ENCODE measurements at regions not wholly inside any gene's neighbourhood (a gene's known extent, or its start where the extent isn't known, plus 50 kb on each side); places are given as distances from the start of the nearest gene placed in this dataset.

DNA sequence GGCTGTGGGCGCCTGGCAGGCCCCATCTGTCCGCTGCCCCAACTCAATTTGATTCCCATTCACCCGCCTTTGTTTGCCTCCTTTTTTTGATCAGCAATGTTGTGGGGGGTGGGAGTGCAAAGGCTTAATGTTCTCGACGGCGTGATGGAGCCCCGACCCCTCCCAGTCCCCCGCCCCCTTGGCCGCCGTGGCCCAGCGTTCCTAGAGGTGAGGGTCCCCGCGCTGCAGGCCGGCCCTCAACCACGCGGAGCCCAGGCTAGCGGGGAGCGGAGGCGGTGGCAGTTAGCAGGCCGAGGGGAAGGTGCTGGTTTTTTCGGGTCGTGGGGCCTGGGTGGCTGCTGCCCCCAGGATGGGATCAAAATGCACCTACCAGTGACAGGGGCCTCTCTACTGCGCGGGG, 274.7 kb upstream of the SKOR2 start:
- H3K4me1 ChIP-seq (ENCODE audit: insufficient read depth) = no peaks in the 10 kb centered on the region
- no peaks in the 10 kb centered on the region for H3K27me3 ChIP-seq (ENCODE audit: insufficient read depth)
- peaks cover 8% of the 10 kb centered on the region; the same call in 1 of the 2 replicates for H3K9me2 ChIP-seq (ENCODE audit: insufficient read depth)
- H3K4me1 Mint-ChIP-seq = peaks cover 1% of the 10 kb centered on the region; the same call in 1 of the 3 replicates
- no peaks in the 10 kb centered on the region for H3K9me3 Mint-ChIP-seq
- peak; percentile 55 for ATAC-seq
- no peaks in the 10 kb centered on the region for H4K20me1 ChIP-seq (replicated peaks; ENCODE audit: insufficient read depth)
- DNase-seq (ENCODE audit: low spot score) = peak; percentile 5
- H3K4me3 Mint-ChIP-seq = no peak overlapping the region
- H3K36me3 ChIP-seq (ENCODE audit: insufficient read depth) = no peaks in the 10 kb centered on the region
- H3F3A ChIP-seq (replicated peaks; ENCODE audit: low read depth) = no peaks in the 10 kb centered on the region
- H3K27ac Mint-ChIP-seq = no peak overlapping the region
- no peak overlapping the region for H3K4me3 ChIP-seq
- TF ChIP-seq, protein P1, sequence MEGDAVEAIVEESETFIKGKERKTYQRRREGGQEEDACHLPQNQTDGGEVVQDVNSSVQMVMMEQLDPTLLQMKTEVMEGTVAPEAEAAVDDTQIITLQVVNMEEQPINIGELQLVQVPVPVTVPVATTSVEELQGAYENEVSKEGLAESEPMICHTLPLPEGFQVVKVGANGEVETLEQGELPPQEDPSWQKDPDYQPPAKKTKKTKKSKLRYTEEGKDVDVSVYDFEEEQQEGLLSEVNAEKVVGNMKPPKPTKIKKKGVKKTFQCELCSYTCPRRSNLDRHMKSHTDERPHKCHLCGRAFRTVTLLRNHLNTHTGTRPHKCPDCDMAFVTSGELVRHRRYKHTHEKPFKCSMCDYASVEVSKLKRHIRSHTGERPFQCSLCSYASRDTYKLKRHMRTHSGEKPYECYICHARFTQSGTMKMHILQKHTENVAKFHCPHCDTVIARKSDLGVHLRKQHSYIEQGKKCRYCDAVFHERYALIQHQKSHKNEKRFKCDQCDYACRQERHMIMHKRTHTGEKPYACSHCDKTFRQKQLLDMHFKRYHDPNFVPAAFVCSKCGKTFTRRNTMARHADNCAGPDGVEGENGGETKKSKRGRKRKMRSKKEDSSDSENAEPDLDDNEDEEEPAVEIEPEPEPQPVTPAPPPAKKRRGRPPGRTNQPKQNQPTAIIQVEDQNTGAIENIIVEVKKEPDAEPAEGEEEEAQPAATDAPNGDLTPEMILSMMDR (conservative IDR thresholded peaks at IDR 0.05; ENCODE audit: low read depth in 2 of 2) = no peak
- H3K36me3 Mint-ChIP-seq (ENCODE audit: low read depth) = no peaks in the 10 kb centered on the region
- H3K79me2 ChIP-seq (replicated peaks; ENCODE audit: insufficient read depth) = no peaks in the 10 kb centered on the region
- no peak overlapping the region for H3K4me2 ChIP-seq
- no peak overlapping the region for H3K27ac ChIP-seq (ENCODE audit: low read depth)
- H2AFZ ChIP-seq = peak overlapping the region; percentile 66; the same call in 1 of the 2 replicates
- peaks cover 6% of the 10 kb centered on the region for H3K27me3 Mint-ChIP-seq (ENCODE audit: insufficient read depth, low read depth, poor library complexity)

DNA sequence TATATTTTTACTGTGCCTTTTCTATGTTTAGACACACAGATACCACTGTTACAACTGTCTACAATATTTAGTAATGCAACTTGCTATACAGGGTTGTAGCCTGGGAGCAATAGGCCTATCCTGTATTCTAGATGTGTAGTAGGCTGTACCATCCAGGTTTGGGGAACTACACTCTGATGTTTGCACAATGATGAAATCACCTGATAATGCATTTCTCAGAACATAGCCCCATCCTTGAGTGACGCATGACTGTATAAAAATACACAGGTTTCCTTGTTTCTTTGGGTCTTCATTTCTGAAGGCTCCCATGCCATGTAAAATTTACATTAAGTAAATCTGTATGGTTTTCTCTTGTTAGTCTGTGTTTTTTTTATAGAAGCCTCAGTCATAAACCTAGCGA, 270.9 kb upstream of the SKOR2 start:
- ATAC-seq (no peak), DNase-seq (ENCODE audit: low spot score) (no peak)
- no peaks in the 10 kb centered on the region for H3K27me3 ChIP-seq (ENCODE audit: insufficient read depth)
- H3K4me3 ChIP-seq = no peak overlapping the region
- no peaks in the 10 kb centered on the region for H3K36me3 Mint-ChIP-seq (ENCODE audit: low read depth)
- H3F3A ChIP-seq (replicated peaks; ENCODE audit: low read depth) = no peaks in the 10 kb centered on the region
- peaks cover 8% of the 10 kb centered on the region; the same call in 1 of the 2 replicates for H3K9me2 ChIP-seq (ENCODE audit: insufficient read depth)
- H3K4me1 Mint-ChIP-seq = no peaks in the 10 kb centered on the region
- no peak overlapping the region for H3K27ac ChIP-seq (ENCODE audit: low read depth)
- no peak overlapping the region for H3K4me2 ChIP-seq
- no peaks in the 10 kb centered on the region for H3K4me1 ChIP-seq (ENCODE audit: insufficient read depth)
- no peaks in the 10 kb centered on the region for H3K36me3 ChIP-seq (ENCODE audit: insufficient read depth)
- H3K27ac Mint-ChIP-seq = no peak overlapping the region
- no peak overlapping the region for H3K4me3 Mint-ChIP-seq
- H4K20me1 ChIP-seq (replicated peaks; ENCODE audit: insufficient read depth) = no peaks in the 10 kb centered on the region
- H2AFZ ChIP-seq = no peak overlapping the region
- peaks cover 3% of the 10 kb centered on the region for H3K27me3 Mint-ChIP-seq (ENCODE audit: insufficient read depth, low read depth, poor library complexity)
- TF ChIP-seq JUNB (IDR thresholded peaks at IDR 0.05; ENCODE audit: unreplicated experiment) (no peak), NANOG (IDR thresholded peaks at IDR 0.05; ENCODE audit: borderline replicate concordance) (no peak), ZNF114 (CRISPR knock-in tag; IDR thresholded peaks at IDR 0.05) (no peak), POLR2AphosphoS5 (IDR thresholded peaks at IDR 0.05; ENCODE audit: low read depth) (no peak)
- TF ChIP-seq, protein P2, sequence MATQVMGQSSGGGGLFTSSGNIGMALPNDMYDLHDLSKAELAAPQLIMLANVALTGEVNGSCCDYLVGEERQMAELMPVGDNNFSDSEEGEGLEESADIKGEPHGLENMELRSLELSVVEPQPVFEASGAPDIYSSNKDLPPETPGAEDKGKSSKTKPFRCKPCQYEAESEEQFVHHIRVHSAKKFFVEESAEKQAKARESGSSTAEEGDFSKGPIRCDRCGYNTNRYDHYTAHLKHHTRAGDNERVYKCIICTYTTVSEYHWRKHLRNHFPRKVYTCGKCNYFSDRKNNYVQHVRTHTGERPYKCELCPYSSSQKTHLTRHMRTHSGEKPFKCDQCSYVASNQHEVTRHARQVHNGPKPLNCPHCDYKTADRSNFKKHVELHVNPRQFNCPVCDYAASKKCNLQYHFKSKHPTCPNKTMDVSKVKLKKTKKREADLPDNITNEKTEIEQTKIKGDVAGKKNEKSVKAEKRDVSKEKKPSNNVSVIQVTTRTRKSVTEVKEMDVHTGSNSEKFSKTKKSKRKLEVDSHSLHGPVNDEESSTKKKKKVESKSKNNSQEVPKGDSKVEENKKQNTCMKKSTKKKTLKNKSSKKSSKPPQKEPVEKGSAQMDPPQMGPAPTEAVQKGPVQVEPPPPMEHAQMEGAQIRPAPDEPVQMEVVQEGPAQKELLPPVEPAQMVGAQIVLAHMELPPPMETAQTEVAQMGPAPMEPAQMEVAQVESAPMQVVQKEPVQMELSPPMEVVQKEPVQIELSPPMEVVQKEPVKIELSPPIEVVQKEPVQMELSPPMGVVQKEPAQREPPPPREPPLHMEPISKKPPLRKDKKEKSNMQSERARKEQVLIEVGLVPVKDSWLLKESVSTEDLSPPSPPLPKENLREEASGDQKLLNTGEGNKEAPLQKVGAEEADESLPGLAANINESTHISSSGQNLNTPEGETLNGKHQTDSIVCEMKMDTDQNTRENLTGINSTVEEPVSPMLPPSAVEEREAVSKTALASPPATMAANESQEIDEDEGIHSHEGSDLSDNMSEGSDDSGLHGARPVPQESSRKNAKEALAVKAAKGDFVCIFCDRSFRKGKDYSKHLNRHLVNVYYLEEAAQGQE (IDR thresholded peaks at IDR 0.05; ENCODE audit: unreplicated experiment) = no peak
- TF ChIP-seq, protein P1 (conservative IDR thresholded peaks at IDR 0.05; ENCODE audit: low read depth in 2 of 2) = no peak
- H3K9me3 Mint-ChIP-seq = no peaks in the 10 kb centered on the region
- no peaks in the 10 kb centered on the region for H3K79me2 ChIP-seq (replicated peaks; ENCODE audit: insufficient read depth)
